GM21576 (cell line): ENCODE measurements at regions not wholly inside any gene's neighbourhood (a gene's known extent, or its start where the extent isn't known, plus 50 kb on each side); places are given as distances from the start of the nearest gene placed in this dataset.

ENCODE experiments used
- ATAC-seq: cut with Tn5 transposase; IDR thresholded peaks from one replicate; pipeline ENCODE4 v1.9.1; 2021; ENCODE audit warnings: mild to moderate bottlenecking, moderate library complexity; ENCODE audit not compliant: unreplicated experiment

DNA sequence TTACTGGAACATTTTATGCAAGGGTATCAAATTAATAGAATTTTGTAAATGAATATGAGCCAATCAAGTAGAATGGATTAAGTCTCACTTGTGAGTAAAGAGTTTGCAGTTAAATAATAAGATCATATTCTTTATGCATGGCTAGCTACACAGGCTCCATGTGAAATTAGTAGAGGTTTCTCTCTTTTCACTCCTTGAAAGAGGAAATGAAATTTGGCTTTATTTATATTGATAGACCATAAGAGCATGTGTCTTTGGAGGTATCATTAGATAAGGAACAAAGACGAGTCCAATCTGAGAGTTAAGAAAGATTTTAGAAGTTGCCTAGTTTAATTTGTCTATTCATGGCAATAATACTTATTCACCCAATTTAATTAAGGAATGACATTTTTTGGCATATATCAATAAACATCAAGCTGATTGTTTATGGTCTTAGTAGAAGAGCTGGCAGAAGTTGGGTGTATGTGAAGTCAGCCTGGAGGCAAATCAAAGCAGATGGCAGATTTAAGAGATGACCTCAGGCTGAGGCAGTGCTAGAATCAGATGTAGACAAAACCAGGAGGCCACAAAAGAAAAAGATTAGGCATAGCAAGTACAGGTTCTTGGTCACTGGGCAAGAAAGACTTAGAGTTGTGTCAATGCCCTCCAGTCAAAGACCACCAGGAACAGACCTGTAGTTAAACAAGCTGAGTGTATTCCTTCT, 406.5 kb upstream of the ARHGEF26 start:
- no peak for ATAC-seq

DNA sequence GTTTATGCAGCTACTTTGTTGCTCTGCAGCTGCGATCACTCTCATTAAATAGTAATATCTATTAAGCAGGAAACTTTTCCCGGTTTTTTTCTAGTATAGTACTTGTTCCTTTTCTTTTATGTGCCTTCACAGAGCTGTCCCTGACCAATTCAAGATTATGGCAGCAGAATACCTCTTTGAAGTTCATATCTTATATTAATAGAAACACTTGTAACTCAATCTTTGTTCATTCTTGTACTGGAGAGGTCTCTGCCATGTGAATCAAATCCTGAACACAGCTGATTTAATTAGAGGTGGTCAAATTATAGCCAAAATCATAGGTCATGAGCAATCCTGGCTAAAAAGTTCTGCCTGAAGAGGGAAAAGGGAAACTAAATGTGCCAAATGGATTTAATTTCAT, 399.0 kb upstream of the ARHGEF26 start:
- ATAC-seq: no peak

DNA sequence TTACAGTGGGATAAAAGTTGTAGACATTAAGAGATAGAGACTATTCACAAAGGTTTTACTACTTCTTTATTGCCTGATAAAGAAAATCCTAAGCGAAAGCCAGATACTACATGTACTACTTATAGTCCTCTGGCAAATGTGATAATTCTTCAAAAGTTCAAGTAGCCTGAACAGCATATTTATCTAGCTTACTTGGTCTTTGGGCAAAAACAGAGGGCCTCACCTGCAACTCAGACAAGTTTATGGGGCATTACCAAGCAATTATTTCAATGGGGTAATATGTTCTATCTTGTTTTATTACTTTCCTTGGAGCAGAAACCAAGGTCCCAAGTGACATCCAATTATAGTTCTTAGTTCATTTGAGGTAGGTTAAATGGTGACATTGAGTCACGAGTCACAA, 390.1 kb upstream of the ARHGEF26 start:
- no peak for ATAC-seq

DNA sequence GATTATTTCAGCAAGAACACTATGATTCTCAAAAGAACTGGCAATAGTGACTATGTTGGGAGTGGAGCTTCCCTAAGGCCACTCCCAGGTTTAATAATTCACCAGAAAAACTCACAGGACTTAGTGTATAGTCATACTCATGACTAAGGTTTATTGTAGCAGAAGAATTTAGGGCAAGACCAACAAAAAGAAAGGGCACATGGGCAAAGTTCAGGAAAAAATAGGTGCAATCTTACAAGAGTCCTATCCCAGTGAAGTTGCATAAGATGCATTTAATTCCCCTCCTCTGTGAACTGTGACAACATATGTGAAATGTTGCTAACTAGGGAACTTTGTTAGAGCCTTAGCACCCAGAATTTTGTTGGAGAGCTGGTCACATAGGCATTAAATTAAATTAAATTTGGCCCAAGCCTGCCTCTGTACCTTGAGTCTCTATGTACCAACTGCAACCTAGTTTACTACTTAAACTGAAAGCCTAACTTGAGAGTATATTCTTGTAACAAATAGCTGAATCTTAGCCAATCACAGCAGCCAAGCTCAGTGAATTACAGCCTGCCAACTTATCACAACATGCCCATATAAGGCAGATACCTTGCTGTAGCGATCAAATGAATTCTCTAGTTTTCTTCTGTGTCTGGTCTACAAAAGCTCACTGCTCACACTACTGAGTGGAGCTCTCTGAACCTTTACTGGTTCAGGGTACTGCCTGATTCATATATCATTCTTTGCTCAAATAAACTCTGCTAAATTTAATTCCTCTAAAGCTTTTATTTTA, 386.2 kb upstream of the ARHGEF26 start:
- ATAC-seq: no peak

DNA sequence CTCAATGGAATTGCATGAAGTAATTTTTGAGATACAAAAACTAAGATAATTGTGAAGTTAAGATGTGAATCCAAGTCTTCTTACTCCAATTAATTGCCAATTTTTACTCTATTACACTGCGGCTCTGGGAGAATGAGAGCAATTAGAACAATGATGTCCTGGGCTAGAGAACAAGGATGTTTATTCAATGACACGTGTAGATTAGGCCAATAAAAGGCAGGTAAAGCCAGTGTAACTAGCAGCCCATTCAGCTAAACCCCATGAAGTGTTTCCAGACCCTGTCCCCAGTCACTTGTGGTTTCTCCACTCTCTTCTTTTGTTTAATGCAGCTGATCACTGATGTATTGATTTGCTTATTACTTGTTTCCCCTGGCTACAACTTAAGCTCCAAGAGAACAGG, 381.1 kb upstream of the ARHGEF26 start:
- ATAC-seq: no peak

DNA sequence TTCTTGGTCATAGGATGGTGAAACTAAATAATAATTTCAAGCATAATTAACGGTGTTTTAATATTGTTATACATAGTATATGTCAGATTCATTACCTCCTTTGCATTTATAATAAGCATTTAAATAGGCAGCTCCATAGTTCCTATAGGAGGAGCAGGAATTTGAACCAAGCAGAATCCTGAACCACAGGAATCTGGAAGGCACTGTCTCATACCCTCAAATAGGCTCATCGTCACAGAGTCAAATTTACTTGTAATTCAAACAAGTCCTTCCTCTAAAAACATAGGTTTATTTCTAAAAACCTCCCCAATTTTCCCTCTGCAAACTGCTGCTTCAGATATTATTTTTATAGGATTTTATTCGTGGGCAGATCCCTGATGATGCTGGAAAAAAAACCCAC, 376.3 kb upstream of the ARHGEF26 start:
- no peak for ATAC-seq

DNA sequence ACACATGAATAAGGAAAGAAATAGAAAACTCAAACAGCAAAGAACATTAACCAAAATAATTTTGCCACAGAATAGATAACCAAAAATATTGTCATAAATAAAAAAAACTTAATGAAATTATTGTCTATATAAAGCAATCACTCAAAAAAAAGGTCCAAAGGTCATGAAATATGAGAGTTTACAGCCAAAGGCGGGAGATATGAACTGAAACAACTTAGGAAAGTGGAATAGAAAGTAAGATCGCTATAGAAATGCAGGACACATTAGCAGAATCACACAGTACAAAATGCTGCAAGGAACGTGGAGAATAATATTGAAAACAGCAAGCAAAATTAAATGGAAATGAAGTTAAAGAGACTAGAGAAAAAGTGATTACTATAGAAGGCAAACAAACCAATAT, 375.0 kb upstream of the ARHGEF26 start:
- ATAC-seq: no peak

DNA sequence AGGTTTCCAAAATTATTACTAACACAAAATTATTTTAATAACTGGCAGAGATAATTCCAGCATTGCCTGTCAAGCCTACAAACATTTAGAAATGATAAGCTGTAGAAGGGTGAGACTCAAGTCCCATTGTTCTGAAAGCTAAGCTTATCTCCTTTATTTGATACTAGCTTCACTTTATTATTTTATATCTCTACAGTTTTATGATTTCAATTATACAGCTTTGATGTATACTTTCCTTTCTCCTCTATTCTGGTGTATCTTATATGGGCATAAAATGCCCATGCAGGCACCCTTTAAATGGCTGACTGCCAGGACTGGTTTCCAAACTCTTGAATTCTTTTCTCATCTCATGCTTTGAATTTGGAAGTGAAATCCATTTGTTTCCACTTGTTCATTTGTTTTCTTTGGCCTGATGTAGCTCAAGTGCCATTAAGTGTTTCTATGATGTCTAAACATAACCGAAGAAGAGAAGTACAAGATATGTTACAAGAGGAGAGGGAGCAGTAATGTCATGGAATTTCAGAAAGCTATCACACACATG, 372.1 kb upstream of the ARHGEF26 start:
- ATAC-seq: no peak

DNA sequence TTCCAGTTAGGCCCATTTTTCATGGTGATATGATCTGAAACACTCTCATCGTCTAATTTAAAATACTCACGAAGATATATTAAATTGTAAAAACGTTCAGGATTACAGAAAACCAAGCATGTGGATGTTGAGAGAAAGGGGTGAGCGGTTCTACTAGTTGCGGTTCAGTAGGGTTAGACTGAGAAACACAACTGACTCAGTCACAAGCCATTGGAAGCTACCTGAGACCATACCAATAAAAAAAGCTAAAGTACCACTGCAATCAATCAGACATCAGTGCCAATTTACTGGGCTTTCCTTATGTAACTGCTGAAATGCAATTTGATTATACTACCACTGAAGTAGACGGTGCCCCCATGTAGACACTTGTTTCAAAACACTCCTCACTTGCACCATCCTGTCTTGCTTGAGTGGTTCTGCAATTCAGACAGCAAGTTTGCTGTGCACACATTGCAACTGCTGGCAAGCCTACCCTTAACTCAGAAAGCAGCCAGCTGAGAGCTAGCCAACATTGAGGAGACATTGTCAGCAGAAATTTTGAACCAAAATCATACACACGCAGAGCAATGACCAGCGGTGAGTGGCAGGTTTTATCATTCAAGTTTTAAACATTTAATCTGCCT, 368.7 kb upstream of the ARHGEF26 start:
- ATAC-seq: no peak

DNA sequence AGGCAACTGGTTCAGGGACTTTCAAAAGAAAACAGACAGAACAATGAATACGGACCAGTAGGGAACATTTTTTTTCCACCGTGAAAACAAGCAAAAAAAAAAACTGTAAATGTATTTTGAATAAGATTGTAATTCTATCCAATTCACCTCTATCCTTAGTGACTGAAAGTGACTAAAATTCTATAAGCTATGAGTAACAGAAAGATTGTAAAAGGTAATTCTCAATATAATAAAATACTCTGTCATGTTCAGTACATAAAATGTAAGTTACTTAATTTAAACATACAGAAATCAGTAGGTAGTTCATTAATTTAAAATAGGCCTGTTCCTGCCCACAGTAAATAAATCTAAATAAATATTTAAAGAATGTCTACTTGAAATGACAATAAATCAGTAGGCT, 368.2 kb upstream of the ARHGEF26 start:
- ATAC-seq: no peak

DNA sequence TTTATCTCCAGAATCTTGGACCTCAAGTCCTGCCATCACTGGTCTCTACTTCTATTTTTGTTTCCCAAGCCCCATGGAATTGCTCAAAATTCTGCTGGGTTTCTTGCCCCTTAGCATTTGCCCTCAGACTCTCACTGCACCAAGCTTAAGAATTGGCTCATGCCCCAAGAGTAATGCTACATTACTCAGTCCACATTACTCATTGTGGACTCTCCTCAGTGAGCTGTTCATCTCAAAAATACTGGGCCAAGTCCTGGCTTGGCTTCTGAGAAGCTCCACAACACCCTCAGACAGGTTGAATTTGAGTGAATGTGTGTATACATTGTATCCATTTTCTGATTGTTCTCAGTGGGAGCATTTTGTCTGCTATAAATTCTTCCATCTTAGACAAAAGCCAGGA, 364.4 kb upstream of the ARHGEF26 start:
- ATAC-seq: no peak

DNA sequence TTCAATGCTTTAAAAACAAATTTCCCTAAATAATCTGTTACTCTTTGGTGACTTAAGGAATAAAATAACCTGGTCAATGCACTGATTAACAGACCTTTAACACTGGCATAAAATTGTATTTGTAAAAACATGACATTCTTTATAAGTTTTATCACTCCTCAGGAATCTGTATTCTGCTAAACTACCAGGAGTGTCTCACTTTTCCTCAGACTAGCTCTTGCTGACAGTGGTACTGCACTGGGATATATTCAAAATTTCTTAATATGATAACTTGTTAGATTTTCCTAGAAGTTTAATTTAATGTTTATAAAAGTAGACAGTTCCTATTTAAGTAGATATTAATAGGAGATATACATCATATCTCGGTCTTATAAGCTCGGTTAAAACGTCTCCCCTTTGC, 363.4 kb upstream of the ARHGEF26 start:
- ATAC-seq: no peak

DNA sequence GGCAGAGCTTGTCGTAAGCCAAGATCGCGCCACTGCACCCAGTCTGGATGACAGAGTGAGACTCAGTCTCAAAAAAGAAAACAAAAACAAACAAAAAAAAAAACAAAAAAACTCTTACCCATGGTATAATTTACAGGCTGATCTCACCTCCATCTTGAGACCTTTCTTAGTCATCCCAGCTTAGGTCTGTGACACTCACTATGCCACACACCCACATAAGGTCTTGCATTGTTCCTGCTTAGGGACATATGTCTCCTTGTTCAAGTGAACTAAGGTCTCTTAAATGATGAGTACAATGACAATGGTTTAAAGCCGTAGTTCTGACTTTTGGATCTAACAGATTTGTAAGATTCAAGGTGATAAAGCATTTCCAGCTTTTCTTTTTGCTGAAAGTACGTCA, 360.2 kb upstream of the ARHGEF26 start:
- ATAC-seq: no peak

DNA sequence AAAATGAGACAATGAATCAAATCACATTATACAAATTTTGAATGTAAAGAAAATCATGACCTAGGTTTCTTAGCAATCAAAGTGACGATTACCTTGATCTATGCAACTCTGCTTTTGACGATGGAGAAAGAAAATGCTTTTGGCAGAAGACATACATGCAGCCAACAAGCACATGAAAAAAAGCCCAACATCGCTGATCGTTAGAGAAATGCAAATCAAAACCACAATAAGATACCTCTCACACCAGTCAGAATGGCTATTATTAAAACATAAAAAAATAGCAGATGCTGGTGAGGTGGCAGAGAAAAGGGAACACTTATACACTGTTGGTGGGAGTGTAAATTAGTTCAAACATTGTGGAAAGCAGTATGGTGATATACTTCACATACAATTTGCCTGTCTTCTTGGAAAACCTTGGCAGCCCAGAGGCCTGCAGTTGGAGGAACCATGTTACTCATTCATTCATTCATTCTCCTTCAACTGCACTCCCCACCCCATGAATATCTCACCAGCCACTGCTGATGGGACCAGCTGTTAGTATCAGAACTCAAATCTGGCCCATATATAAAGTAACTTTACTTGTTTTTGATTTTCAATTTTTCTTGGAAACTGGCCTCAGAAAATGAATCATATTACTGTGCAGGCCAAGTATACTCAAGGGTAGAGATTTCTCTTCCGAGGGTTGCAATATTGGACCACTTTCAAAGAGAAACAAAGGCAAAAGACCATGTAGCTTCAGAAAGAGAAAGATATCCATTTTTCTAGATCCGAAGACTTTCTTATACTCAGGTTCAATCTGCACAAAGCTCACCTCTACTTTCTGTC, 358.6 kb upstream of the ARHGEF26 start:
- ATAC-seq: no peak

DNA sequence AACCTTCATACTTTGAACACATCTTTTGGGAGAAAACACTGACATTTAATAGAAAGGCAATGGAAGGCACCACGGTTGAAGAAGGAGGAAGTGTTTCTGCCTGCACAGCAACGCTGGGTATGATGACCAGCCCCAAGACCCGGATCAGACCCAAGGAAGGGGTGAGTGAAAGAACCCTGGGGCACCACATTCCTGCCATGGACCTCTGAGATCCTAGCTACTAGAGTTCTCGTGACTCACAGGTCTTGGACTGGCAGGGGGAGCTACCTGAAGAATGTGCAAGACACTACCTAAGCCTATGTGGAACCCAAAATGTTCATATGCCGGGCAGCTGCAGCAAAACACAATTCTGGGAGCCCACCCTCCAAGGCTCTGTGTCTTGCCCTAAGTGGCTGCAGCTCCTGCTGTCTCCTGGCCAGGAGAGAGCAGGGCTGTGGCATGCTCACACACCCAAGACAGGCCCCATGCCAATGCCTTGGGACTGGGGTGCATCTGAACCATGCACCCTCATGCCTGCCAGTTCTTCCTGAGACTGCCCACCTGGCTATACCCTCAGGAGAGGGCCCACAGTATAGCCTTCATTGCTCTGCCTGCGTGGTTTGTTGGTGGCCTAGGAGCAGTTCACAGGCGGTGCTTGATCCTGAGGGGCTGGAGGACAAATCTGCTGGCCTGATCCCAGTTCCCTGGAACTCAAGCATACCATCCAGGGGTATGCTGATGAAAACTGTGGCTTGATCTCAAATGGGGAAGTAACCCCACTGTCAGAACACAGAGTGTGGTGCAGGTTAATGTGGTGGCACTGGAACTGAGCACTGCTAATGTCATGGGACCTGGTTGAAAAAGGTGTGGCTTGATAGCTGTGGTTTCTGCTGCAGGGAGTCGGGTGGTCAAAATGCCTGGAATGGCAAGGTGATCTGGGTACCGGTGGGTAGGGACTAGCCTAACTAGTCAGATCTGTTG, 353.3 kb upstream of the ARHGEF26 start:
- no peak for ATAC-seq

DNA sequence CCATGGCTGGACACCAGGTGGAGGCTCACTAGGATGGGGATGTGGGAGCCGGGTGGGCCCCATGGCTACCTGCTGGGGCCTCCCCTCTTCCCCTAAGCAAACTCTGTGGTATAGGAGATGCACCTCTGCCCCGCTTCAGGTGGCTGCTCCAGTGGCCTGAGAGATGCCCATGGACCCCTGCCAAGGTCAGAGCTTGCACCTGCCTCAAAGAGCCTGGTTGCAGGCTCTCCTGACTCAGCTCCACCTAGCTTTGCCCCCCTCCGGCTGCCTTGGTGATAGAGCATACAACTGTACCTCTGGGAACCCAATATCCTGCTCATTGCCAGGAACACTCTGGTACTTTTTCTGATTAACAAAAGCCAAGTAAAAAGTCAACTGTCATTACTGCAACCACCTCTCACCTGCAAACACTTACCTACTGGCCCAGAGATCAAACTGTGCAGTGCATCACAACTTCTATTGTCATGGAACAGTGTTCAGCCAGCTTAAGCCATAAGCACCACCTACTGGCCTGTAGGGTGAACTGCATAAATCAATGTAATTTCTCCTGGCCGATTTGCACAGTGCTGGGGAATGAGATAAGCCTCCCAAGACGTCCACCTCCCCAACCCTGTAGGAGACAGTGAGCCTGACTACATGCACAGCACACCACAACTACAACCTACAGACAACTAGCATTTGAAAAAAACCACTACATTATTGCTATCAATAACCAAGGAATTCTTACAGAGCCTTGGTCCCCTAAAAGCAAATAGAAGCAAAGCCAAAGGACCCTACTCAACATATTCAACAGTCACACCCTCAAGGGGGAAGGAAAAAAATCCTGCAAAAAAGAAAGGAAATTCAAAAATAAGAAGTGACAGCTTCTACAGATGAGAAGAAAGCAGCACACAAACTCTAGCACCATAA, 352.4 kb upstream of the ARHGEF26 start:
- ATAC-seq: peak; percentile 94

DNA sequence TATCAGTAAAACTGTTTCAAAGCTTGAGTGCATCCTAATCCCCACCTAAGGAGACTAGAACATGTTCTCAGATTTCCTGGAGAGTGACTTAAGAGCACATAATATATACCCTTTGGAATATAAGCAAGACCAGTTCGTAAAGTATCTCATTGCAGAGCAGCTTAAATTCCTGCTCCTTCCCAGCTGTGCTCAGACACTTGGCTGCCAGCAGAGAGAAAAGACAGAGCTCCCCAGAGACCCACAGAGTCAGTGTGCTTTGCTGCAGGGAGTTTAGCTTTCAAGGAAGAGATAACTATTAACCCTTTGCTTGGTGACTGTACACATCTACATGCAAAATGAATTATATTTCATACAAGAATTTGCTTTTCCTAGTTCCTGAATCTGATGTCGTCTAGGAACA, 338.1 kb upstream of the ARHGEF26 start:
- ATAC-seq: no peak

DNA sequence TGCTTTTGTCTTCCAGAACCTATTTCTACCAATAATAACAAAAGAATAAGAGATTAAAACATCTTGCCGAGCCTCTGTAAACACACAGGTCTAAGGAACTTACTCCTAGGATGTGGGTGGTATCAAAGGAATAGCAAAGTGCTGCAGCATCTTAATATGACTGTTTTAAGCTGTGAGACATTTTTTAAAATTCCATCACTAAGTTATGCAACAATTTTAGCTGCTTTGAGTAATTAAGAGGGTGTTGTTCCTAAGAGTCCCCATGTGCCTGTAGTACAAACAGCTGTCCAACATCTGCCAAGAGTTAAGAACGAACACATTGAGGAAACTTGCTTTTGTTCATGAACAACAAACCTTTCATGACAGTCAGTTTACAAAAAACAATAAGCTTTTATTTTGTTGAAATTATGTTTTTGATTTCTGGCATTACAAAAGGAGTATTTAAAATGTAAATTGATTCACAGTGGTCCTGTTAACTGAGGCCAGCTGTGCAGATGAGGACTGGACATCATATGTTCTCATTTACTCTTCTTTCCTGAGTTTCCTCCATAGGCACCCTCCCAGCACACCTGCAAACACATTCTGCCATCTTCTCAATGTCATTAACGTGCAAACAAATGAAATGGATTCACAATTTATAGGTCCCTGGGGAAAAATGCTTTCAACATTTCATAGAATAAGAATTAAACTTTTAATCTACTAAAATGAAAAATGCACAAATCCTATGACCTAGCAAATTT, 337.3 kb upstream of the ARHGEF26 start:
- no peak for ATAC-seq
